ENCODE measurements at regions not wholly inside any gene's neighbourhood (a gene's known extent, or its start where the extent isn't known, plus 50 kb on each side); places are given as distances from the start of the nearest gene placed in this dataset.

DNA sequence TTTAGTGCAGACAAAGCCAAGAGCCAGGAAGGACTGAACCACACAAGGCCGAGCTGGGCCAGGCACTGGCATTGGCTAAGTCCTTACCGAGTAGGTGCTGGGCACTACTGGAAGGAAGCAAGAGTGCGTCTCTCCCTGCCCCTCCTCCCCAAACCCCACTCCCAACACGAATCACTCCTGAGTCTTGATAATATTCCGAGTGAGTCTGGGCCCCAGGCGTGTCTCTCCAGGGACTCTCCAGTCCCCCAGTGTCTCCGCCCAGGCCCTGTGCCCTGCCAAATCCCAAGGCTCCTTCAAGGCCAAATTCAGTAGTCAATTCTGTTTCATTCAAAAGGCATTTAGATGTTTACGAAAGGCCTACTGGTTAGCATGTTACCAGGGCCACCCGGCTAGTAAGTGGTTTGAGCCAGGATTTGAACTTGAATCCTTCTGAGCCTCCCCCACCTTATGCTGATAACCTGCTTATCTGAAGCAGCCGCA, 82.8 kb downstream of the GLI2 start:
- H3K27me3 ChIP-seq (ENCODE audit: control insufficient read depth, insufficient read depth, low read length): peaks cover 7% of the 10 kb centered on the region

DNA sequence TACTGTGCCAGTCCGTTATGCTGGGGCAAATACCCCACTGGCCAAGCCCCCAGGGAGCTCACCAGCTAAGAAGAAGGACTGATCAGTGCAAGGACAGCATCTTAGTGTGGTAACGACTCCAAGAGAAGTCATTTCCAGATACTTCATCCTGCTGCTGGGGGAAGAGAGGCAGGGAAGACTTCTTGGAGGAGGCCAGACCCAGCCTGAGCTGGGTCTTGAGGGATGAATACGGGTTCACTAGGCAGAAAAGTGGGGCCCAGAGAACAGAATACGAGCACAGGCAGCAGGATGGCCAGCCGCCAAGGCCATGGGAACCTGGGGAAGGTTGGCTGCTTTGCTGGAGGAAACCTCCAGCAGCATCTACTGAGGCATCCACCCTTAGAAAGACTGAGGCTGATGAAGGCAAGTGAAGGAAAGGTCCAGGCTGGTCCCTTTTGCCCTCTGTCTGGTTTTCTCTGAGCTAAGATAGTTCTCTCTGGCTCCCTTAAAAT, 84.1 kb downstream of the GLI2 start:
- TF ChIP-seq, protein P1, sequence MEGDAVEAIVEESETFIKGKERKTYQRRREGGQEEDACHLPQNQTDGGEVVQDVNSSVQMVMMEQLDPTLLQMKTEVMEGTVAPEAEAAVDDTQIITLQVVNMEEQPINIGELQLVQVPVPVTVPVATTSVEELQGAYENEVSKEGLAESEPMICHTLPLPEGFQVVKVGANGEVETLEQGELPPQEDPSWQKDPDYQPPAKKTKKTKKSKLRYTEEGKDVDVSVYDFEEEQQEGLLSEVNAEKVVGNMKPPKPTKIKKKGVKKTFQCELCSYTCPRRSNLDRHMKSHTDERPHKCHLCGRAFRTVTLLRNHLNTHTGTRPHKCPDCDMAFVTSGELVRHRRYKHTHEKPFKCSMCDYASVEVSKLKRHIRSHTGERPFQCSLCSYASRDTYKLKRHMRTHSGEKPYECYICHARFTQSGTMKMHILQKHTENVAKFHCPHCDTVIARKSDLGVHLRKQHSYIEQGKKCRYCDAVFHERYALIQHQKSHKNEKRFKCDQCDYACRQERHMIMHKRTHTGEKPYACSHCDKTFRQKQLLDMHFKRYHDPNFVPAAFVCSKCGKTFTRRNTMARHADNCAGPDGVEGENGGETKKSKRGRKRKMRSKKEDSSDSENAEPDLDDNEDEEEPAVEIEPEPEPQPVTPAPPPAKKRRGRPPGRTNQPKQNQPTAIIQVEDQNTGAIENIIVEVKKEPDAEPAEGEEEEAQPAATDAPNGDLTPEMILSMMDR (IDR thresholded peaks at IDR 0.05; ENCODE audit: insufficient read depth, low read length, severe bottlenecking): no peak
- DNase-seq (ENCODE audit: low read depth) (no peak), FAIRE-seq (no peak)
- Histone ChIP-seq H3K4me3 (ENCODE audit: low read depth, low read length) (no peak overlapping the region), H3K36me3 (ENCODE audit: control insufficient read depth, insufficient read depth, low read length) (no peaks in the 10 kb centered on the region), H3K27me3 (ENCODE audit: control insufficient read depth, insufficient read depth, low read length) (peaks cover 4% of the 10 kb centered on the region)

More for the DNA sequence above, 82.8 kb downstream of the GLI2 start:
- Histone ChIP-seq H3K36me3 (ENCODE audit: control insufficient read depth, insufficient read depth, low read length) (no peaks in the 10 kb centered on the region), H3K4me3 (ENCODE audit: low read depth, low read length) (no peak overlapping the region)
- TF ChIP-seq, protein P1 (IDR thresholded peaks at IDR 0.05; ENCODE audit: insufficient read depth, low read length, severe bottlenecking): no peak
- FAIRE-seq (no peak), DNase-seq (ENCODE audit: low read depth) (no peak)

DNA sequence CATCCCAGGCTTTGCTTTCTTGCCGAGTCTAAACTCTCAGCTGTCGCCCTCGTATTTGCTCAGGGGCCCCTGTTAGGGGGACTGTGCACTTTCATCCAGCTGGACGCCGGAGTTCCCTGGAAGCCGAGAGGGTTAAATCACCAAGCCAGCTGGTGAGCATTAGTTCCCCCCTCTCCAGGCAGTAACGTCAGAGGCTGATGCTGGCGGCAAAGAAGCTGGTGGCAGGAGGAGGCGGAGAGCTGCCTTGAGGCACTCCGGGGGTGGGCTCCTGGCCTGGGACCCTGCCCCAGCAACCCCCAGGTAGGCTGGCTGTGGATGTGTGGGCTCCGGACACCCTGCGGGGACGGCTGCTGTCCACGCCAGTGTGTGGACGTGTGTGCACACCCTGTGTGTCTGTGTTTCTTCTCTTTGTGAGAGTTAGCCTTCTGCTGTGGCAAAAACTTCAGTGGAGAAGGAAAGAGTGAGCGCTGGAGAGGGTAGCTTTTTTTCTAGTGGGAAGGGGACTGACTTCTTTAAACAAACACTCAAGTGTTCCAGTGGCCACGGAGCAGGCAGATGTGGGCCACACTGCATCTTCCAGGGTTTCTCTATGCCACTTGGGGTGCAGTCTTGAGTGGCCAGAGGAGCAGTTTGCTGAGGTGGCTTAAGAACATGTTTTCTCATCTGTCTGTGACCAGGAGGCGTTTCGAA, 84.7 kb downstream of the GLI2 start:
- H3K36me3 ChIP-seq (ENCODE audit: control insufficient read depth, insufficient read depth, low read length): no peaks in the 10 kb centered on the region
- DNase-seq (ENCODE audit: low read depth) (no peak), FAIRE-seq (no peak)
- no peak overlapping the region for H3K4me3 ChIP-seq (ENCODE audit: low read depth, low read length)
- TF ChIP-seq, protein P1 (IDR thresholded peaks at IDR 0.05; ENCODE audit: insufficient read depth, low read length, severe bottlenecking): no peak
- peaks cover 4% of the 10 kb centered on the region for H3K27me3 ChIP-seq (ENCODE audit: control insufficient read depth, insufficient read depth, low read length)

DNA sequence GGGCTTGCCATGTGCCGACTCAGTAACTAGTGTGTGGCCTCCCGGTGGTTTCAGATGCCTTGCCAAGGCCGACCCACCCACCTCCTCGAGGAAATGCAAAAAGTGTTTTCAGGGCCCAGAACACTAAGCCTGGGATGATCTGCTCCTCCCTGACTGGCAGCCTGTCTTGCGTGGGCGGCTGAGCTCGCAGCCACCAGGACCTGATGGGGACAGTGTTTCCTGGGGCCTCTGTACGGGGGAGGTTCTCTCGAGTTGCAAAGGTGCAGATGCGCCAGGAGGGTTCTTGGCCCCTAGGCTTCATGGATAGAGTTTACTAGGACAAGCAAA, 85.2 kb downstream of the GLI2 start:
- no peaks in the 10 kb centered on the region for H3K36me3 ChIP-seq (ENCODE audit: control insufficient read depth, insufficient read depth, low read length)
- TF ChIP-seq, protein P1 (IDR thresholded peaks at IDR 0.05; ENCODE audit: insufficient read depth, low read length, severe bottlenecking): no peak
- no peak for DNase-seq (ENCODE audit: low read depth)
- peaks cover 2% of the 10 kb centered on the region for H3K27me3 ChIP-seq (ENCODE audit: control insufficient read depth, insufficient read depth, low read length)
- no peak for FAIRE-seq
- H3K4me3 ChIP-seq (ENCODE audit: low read depth, low read length): no peak overlapping the region

DNA sequence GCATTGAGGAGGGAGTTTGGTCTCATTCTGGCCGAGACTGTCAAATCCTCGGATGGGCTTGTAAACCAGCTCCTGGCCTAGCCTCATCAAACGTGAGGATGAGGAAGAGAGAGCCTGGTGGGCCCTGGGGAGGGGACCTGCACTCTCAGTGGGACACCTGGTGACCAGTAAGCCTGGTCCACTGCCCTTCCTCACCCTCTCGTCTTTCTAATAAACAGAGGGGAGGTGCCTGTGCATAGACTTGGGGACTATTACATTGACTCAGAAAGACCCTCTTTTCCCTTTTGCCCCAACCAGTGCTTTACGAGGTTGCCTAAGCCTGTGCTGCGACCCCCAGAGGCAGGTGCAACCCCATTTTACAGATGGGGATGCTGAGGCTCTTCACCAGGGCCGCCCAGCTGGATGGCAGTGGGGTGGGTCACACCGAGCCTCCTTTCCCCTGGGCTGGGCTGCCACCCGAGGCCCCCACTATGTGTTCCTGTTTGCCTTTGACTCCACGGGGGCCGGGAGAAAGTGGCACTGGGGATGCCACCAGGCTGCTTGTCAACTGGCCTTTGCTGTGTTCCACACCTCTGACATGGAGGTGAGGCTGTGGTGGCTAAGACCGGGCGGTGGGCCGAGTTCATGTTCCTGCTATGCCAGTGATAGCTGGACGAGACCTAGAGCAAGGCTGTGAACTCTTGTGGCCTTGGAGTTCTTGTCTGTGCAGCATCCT, 85.9 kb downstream of the GLI2 start:
- no peak for FAIRE-seq
- Histone ChIP-seq H3K4me3 (ENCODE audit: low read depth, low read length) (no peak overlapping the region), H3K27me3 (ENCODE audit: control insufficient read depth, insufficient read depth, low read length) (peaks cover 2% of the 10 kb centered on the region), H3K36me3 (ENCODE audit: control insufficient read depth, insufficient read depth, low read length) (no peaks in the 10 kb centered on the region)
- no peak for DNase-seq (ENCODE audit: low read depth)
- TF ChIP-seq, protein P1 (IDR thresholded peaks at IDR 0.05; ENCODE audit: insufficient read depth, low read length, severe bottlenecking): no peak
